GM19035 (cell line): ENCODE measurements at regions not wholly inside any gene's neighbourhood (a gene's known extent, or its start where the extent isn't known, plus 50 kb on each side); places are given as distances from the start of the nearest gene placed in this dataset.

ENCODE experiments used
- ATAC-seq: cut with Tn5 transposase; IDR thresholded peaks from one replicate; pipeline ENCODE4 v1.9.1; 2021; ENCODE audit not compliant: unreplicated experiment

DNA sequence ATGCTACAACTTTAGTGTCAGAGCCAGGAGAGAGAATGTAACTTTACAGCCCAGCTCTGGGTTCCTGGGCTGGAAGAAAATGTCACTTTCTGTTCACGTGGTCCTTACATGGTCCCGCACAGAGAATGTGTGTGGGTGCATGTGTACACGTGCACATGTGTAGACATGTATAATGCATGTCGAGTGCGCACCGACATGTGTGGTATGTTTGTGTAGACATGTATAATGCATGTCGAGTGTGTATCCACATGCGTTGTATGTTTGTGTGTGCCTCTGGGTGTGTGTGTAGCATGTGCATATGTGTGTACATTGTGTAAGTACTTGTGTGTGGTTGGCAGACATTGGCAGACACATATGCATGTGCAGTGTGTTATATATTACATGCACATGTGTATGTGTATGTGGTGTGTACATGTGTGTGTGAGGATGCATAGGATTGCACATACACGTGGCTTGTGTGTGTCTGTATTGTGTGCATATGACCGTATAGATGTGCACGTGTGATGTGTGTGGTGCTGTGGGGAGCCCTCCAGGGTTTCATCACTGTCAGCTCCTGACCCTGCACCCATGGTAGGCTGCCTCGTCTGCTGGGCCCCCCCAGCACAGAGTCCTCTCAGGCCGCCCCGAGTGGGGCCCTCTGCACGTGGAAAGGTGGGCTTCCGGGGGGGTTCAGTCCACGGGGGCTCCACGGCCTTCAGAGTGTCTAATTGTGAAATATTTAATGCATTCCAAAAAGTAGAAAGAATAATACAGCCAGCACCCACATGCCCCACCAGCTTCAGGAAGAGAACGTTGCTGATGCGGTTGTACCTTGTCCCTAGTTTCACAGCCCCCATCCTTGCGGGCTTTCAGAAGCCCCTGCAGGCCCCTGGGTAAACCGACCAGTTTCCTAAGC, 214.2 kb upstream of the GSE1 start:
- no peak for ATAC-seq

GRCh38 chr16:85399583-85400284, 213.4 kb upstream of the GSE1 start:
- ATAC-seq, result no peak

DNA sequence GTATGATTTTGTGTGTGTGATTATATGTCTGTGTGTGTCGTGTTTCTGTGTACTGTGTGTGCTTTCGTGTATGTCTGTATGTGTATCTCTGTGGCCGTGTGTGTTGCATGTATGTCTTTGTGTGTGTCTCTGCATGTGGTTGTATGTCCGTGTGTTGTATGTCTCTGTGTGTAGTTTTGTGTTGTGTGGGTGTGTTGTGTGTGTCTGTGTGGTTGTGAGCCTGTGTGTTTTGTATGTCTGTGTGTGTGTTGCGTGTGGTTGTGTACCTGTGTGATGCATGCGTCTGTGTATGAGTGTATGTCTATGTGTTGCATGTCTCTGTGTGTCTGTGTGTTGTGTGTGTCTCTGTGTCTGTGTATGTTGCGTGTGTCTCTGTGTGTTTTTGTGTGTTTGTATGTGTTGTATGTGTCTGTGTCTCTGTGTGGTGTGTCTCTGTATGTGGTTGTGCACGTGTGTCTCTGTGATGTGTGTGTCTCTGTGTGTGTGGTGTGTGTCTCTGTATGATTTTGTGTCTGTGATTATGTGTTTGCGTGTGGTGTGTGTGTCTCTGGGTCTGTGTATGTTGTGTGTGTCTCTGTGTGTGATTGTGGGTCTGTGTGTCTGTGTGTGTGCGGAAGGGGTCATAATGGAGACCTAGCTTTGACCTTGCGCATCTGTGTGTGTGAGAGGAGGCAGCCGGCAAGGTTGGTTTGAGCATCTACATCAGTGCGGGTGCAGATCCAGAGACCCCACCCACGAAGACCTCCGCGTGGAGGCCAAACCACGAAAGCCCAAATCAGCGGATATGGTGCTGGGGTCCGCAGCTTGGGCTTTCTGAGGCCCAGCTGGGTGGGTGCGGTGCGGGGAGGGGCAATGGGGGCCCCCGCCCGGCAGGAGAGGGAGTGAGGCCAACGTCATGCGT, 212.6 kb upstream of the GSE1 start:
- ATAC-seq, result no peak

DNA sequence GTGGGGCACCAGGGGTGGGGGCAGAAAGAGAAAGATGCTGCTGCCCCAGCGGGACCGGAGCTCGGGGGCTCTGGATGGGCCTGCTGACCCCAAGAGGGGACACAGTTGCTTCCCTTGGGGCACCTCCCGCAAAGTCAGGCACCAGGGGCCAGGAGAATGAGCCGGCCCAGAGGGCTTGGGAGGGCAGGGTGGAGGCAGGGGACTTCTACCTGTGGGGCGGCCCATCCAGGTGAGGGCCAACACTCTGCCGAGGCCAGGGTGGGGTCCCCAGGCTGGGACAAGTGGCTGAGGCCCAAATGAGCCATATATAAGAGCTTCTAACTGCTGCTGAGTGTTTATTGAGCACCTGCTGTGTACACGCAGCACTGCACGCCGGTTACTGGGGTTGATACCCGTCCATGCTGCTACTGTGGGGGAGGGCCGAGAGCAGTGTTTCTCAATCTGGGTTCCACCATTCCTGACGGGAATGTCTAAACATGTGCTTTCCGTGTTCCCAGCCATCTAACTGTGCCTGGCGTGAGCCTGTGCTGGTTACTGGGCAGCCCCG, 211.7 kb upstream of the GSE1 start:
- ATAC-seq, result no peak

GRCh38 chr16:85401917-85402766, 211.0 kb upstream of the GSE1 start:
- ATAC-seq, result no peak

DNA sequence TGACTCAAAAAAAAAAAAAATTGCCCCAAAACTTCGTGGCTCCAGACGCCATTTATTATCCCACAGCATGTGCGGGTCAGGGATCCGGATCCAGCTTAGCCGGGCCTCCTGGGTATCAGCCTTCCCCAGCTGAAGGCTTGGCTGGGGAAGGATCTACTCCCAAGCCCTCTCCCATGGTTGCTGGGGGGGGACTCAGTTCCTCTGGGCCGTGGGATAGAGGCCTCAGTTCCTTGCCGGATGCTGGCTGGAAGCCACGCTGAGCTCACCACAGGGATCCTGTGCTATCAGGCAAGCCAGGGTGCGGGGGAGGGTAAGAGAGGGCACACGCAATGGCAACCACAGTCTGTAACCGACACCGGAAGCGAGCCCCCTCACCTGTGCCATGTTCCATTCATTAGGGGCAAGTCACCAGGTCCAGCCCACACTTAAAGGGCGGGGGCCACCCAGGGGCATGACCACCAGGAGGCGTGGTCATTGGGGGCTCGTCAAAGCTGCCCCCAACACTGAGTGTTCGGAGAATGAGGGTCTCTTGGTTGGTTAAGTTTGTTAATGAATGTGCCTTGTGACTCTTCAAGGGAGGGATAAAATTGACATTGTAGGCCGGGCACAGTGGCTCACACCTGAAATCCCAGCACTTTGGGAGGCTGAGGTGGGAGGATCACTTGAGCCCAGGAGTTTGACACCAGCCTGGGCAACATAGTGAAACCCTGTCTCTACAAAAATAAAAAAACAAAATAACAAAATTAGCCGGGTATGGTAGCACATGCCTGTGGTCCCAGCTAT, 210.0 kb upstream of the GSE1 start:
- ATAC-seq, result no peak

DNA sequence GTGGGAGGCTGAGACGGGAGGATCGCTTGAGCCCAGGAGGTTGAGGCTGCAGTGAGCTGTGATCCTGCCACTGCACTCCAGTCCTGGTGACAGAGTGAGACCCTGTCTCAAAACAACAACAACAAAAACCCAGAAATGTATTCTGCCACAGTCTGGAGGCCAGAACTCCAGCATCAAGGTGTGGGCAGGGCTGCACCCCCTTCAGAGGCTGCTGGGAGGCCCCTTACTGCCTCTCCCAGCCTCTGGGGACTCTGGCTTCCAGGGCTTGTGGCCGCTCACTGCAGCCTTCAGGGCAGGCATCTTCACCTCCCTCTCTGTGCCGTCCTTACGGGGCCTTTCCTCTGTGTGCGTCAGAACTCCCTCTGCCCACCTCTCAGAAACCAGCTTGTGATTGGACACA, 209.4 kb upstream of the GSE1 start:
- ATAC-seq, result no peak

DNA sequence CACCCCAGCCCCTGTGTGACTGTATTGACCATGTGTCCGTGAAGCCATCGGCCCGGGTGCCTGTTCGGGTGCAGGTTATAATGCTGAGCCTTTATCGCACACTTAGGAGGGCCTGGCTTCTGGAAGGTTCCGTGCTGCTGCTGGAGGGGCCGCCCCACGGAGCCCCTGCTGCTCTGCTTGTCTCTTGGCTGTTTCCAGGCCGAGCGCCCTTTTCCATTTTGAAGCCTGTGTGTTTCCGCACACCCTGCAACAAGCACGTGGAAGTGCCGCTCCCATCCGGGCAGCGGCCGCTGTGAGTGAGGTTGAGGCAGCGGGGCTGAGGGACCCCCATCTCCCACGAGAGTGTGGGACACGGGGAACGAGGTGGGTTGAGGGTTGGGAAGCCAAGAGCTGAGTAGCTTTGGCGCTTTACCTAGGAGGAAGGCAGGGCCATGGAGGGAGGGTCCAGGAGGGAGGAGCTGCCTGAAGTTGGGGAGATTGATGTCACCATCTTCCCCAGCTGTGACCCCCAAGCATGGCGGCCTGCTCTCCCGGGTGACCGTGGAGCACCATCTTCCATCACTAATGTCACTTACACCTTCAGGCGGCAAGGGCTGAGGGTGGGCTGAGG, 200.1 kb upstream of the GSE1 start:
- no peak for ATAC-seq

DNA sequence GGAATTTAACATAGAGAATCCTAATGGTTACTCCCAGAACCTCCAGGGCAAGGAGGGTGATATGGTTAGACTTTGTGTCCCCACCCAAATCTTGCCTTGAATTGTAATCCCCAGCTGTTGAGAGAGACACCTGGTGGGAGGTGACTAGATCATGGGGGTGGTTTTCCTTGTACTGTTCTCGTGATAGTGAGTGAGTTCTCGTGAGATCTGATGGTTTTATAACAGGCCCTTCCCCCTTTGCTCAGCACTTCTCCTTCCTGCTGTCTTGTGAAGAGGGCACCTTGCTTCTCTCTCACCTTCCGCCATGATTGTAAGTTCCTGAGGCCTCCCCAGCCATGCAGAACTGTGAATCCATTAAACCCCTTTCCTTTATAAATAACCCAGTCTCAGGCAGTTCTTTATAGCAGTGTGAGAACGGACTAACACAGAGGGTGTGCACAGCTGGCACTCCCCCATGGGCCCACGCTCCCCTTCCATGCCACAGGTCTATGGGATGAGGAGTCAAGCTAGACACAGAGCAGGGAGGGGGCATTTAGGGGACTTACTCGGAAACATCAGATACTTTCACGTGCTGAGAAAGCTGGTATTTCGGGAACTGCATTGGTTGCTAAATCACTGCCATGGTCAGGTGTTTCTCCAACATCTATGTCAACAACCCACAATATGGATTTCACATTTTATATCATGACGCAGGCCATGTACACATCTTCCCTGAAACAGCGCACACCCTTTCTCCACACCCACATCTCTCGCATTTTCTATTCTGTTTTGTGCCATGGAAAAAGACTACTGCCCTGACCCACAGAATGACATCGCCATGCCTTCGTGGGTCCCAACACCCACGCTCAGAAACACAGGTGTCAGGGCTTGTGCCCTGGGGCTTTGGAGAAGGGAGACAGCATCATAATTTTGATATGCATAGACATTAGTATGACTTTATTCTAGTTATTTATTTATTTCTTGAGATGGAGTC, 199.1 kb upstream of the GSE1 start:
- ATAC-seq, result no peak

DNA sequence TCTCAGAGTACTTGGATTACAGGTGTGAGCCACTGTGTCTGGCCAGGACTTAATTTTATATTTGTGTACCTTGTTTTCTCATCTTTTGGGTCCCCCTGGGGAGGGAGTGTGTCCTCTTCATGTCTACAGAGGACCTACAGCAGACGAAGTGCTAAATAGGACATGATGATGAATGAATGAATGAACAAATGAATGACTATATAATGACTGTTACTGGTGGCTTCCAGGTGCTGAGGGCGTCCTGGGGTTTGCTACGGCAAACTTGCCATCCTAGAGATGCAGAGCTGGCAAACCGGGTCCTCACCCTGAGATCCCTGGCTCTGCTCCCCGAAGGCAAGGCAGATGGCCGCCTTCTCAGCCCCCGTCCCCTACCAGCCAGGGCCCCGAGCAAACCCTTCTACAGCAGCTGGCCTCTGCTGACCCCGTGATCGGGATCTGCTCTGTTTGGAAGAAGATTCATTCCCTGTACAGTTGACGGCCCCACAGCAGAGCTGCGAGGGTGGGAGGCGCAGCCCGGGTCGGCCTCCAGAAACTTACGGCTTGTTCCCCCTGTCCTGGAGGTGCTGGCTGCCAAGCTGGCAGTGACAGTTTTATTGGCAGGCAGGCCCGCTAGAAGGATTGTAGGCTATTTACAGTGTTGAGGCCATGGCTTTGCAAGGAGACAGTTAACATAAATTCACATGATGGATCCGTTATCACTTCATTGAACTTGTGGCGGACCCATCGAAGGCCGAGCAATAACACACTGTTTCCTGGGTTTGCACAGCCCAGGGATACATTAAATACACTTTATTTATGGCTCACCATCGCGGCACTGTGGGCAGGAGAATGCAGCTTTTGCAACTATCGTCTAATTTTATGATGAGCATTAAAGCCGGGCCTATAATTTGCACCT, 197.7 kb upstream of the GSE1 start:
- no peak for ATAC-seq

- ATAC-seq, result no peak
Observed at GRCh38 chr16:85416228-85417109, 196.7 kb upstream of the GSE1 start.

DNA sequence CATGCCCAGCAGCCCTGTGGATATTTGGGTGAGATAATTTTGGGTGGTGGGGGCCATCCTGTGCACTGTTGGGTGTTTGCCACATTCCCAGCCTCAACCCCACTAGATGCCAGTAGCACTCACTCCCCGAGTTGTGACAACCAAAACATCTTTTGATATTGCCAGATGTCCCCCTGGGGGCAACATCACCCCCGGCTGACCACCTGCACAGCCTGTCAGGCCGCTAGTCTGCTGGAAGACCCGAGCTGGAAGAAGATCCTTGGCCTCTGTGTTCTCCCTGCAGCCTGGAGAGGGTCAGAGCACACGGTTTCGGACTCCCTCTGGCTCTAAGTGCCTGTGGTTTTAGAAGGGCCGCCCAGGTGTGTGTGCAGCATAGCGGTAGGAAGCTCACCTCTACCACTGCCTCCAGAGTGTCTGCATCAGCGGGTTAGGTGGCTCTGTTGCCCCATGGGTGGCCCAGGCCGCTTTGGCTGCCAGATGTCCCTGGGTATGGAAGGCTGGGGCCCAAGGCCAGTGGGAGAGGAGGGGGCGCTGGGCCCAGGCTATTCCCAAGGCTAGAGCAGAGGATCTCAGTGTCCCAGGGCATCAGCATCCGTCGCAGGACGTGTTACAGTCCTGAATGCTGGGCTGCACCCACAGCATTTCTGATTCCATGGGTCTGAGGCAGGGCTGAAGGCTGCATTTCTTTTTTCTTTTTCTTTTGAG, 195.8 kb upstream of the GSE1 start:
- ATAC-seq, result no peak

GRCh38 chr16:85418978-85419491, 194.1 kb upstream of the GSE1 start:
- no peak for ATAC-seq

DNA sequence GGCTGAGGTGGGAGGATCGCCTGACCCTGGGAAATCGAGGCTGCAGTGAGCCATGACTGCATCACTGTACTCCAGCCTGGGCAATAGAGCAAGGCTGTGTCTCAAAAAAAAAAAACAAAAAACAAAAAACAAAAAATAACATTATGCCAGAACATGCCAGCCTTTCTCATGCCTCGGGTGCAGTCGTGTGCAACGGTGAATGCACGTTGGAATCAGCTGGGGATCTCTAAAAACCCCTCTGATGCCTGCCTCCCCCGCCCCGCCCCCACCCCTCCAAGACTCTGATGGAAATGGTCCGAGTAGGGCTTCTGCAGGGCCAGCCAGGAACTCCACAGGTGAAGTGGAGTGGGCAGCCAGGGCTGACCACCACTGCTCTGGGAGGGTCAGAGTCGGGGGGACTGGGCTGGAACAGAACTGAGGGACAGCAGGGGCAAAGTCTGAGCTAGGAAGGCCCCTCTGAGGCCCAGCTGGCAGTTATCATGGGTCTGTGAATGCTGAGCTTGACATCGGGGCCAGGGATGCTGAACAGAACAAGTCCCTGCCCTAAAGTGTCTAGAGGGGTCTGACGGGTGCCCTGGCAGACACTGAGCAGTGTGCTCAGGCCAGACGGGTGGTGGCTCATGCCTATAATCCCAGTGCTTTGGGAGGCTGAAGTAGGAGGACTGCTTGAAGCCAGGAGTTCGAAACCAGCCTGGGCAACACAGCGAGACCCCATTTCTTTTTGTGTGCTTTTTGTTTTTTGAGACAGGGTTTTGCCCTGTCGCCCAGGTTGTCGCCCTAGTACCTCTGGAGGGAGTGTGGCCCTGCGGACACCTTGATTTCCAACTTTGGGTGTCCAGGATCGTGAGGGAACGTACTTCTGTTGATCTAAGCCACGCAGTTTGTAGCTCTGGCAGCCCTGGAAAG, 193.4 kb upstream of the GSE1 start:
- ATAC-seq, result no peak
